SJCRH30 (cell line): ENCODE measurements at regions not wholly inside any gene's neighbourhood (a gene's known extent, or its start where the extent isn't known, plus 50 kb on each side); places are given as distances from the start of the nearest gene placed in this dataset.

ENCODE experiments used
- DNase-seq, 2 experiments: peaks; one replicate each; pipeline ENCODE4 v3.0.0-alpha.2; 2015 to 2020
- H3K27ac ChIP-seq: fragments of 250-450 bp; sonication (Bioruptor Pico); 2 replicates; pipeline ENCODE4 v1.5.1; 2020; ENCODE audit warnings: mild to moderate bottlenecking, moderate library complexity
- H3K27me3 ChIP-seq: fragments of 250-450 bp; sonication (Bioruptor Pico); 2 replicates; pipeline ENCODE4 v1.5.1; 2020; ENCODE audit warnings: mild to moderate bottlenecking, moderate library complexity
- H3K36me3 ChIP-seq: fragments of 250-450 bp; sonication (Bioruptor Pico); 2 replicates; pipeline ENCODE4 v1.5.1; 2020; ENCODE audit warnings: mild to moderate bottlenecking, moderate library complexity
- H3K4me1 ChIP-seq: fragments of 250-450 bp; sonication (Bioruptor Pico); 2 replicates; pipeline ENCODE4 v1.5.1; 2020; ENCODE audit warnings: mild to moderate bottlenecking, moderate library complexity
- H3K4me3 ChIP-seq: fragments of 250-450 bp; sonication (Bioruptor Pico); 2 replicates; pipeline ENCODE4 v1.5.1; 2020; ENCODE audit warnings: mild to moderate bottlenecking, moderate library complexity
- H3K9me3 ChIP-seq: fragments of 250-450 bp; sonication (Bioruptor Pico); replicated peaks from 2 replicates; pipeline ENCODE4 v1.5.1; 2020; ENCODE audit warnings: mild to moderate bottlenecking, moderate library complexity

DNA sequence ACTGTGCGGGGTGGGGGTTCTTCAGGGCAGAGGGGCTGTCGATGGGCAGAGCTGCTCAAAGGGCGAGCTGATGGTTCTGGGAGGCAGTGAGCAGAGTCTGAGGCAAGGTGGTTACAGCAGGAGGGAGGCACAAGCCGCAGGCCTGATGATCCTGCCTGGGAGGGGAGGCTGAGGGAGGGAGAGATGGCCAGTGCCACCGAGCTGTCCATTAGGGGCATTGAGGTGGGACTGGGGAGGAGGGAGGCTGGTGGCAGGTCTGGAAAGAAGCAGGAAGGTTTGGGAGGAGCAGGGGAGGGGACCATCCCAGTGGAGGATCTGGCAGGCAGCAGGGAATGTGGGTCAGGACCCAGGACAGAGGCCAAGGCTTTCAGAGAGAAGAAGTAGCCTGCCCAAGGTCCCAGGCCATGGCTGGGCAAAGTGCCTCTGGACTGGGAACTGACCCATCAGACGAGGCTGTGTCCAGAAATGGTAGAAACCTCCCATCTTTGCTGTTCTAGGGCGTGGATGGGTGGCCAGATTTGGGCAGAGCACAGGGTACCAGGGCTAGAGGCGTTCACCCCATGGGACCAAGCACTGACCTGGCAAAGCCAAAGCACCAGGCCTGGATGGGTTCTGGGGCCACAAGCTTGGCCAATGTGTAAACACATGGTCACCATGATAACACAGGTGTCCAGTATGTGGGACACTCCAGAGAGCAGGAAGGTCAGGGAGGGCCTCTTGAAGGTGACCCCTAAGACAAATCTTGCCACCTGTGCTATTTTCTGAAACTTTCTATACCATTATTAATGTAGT lies 55.5 kb downstream of the INHBB start:
- H3K9me3 ChIP-seq, result no peaks in the 10 kb centered on the region
- H3K36me3 ChIP-seq, result no peaks in the 10 kb centered on the region
- no peaks in the 10 kb centered on the region for H3K4me1 ChIP-seq
- no peak overlapping the region for H3K27ac ChIP-seq
- peaks cover 10% of the 10 kb centered on the region; the same call in 1 of the 2 replicates for H3K27me3 ChIP-seq
- H3K4me3 ChIP-seq, result no peak overlapping the region
- DNase-seq, result no peak

DNA sequence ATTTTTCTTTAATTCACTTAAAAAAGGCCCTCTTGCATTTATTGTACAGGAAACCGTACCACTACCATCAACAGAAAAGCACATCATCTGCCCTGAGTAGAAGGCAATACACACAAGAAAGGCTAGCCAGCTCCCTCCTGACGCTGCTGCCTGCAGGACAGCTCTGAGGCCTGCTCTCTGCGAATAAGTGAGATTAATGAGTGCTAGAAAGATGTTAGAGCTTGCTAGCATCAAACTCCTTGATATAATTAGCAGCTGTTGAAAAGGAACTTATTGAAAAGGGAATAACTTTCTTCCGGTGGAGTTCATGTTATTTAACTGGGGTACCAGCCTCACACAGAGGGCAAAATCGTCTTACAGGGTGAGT lies 56.1 kb downstream of the INHBB start:
- no peaks in the 10 kb centered on the region for H3K9me3 ChIP-seq
- no peak overlapping the region for H3K4me3 ChIP-seq
- peaks cover 5% of the 10 kb centered on the region; the same call in 1 of the 2 replicates for H3K27me3 ChIP-seq
- no peaks in the 10 kb centered on the region for H3K4me1 ChIP-seq
- no peak for DNase-seq
- H3K36me3 ChIP-seq, result no peaks in the 10 kb centered on the region
- H3K27ac ChIP-seq, result no peak overlapping the region

DNA sequence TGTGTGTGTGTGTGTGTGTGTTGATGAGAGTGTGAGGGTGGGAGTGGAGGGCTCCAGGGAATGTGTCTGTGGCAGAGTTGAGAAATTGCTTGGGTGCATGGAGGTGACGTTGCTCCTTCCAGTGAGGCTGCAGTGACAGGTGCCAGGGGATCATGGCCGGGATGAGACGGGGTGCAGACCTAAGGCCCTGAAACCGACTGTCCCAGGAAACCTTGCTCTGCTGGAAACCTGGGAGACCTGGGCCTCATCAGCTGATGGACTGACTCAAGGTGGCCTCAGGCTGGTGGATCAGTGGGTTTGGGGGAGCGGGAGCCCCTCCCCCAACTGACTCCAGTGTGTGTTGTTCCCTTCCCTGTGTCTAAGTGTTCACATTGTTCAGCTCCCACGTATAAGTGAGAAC lies 56.6 kb downstream of the INHBB start:
- Histone ChIP-seq H3K36me3 (no peaks in the 10 kb centered on the region), H3K27ac (no peak overlapping the region), H3K9me3 (no peaks in the 10 kb centered on the region), H3K27me3 (no peaks in the 10 kb centered on the region), H3K4me1 (no peaks in the 10 kb centered on the region), H3K4me3 (no peak overlapping the region)
- no peak for DNase-seq

DNA sequence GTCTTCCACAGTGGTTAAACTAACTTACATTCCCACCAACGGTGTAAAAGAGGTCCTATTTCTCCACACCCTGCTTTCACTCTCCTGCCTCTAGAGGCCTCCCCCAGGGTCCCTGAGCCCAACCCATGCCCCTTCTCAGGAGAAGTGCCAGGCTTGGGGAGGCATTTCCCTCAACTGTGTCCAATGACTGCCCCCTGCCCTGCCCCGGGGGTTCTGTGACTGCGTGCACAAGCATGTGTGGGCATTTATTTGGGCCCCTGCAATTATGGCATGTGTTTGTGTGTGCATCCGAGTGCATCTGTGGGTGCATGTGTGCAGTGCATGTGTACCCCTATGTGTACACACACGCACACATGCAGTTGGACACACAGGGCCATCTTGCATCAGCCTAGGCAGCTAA lies 57.3 kb downstream of the INHBB start:
- H3K4me1 ChIP-seq, result no peaks in the 10 kb centered on the region
- no peak overlapping the region for H3K27ac ChIP-seq
- H3K4me3 ChIP-seq, result no peak overlapping the region
- H3K27me3 ChIP-seq, result no peaks in the 10 kb centered on the region
- no peaks in the 10 kb centered on the region for H3K9me3 ChIP-seq
- no peak for DNase-seq
- H3K36me3 ChIP-seq, result no peaks in the 10 kb centered on the region

DNA sequence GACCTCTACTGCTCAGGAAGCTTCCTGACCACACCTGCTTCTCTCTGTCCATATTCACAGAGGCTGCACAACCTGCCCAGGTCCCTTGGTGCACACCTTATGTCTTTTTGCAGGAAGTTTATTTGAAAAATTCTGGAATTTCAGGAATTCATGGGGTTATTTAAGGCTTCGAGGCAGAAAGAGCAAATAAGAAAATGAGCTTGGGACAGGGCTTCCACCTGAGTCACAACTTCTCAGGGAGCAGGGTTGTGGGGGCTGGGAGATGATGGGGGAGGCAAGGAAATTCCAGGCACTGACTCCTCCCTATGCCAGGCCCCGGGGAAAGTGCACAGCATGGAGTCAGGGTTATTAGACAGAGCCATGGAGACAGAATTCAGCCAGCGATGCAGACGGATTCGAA lies 57.7 kb downstream of the INHBB start:
- Histone ChIP-seq H3K27ac (no peak overlapping the region), H3K4me1 (no peaks in the 10 kb centered on the region), H3K27me3 (no peaks in the 10 kb centered on the region), H3K36me3 (no peaks in the 10 kb centered on the region), H3K9me3 (no peaks in the 10 kb centered on the region), H3K4me3 (no peak overlapping the region)
- DNase-seq, result no peak

DNA sequence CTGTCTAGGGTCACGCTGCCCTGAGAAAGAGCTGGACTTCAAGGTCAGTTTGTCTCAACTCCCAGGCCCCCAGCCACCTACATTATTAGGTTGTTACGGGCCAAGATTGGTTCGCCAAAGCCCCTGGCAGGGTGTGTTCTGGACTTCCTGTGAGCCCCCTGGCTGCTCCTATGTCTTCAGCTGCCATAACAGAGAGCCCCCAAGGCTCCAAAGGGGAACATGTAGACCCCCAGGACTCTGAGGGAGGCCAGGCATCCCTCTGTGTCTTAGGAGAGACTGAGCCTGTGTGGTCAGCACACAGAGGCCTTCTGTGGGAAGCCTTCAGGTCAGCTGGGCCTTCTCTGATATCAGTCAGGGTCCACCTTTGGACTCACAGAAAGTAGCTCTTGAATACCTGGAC lies 58.3 kb downstream of the INHBB start:
- DNase-seq, result no peak
- Histone ChIP-seq H3K27ac (no peak overlapping the region), H3K4me1 (no peaks in the 10 kb centered on the region), H3K9me3 (no peaks in the 10 kb centered on the region), H3K4me3 (no peak overlapping the region), H3K36me3 (no peaks in the 10 kb centered on the region), H3K27me3 (no peaks in the 10 kb centered on the region)

DNA sequence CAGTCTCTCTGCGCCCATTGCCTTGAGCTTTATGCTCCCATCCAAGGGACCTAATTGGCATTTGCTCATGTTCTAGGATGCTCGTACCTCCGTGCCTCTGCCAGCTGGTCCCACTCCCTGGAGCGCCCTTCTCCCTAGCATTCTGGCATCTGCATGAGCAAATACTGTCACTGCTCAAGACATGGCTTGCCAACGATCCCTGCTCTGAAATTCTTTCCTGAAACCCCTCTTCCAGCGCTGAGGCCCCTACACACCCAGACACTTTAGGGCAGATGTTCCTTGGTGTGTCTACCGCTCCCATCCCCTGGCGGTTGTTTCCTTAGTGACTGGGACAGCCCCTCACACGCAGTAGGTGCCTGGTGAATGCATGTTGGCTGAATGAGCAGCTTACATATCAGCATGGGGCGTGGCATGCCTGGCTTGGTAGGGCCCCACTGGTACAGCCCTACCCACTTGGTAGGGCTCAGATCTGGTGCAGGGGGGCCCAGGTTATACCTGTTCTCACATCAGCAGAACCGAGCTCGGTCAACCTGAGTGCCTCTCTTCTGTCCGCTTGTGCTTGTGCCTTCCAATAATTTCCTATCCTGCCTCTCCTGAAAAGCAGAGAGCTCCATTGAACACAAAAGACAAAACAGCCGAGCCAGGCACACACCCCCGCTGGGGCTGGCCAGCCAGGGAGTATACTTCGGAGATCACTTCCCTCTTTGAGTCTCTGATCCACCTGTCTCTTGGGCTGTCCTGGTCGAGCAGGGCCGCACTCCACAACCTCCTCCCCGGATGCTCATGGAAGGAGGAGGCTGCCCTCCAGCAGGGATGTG lies 59.2 kb downstream of the INHBB start:
- H3K36me3 ChIP-seq, result no peaks in the 10 kb centered on the region
- DNase-seq, result no peak

DNA sequence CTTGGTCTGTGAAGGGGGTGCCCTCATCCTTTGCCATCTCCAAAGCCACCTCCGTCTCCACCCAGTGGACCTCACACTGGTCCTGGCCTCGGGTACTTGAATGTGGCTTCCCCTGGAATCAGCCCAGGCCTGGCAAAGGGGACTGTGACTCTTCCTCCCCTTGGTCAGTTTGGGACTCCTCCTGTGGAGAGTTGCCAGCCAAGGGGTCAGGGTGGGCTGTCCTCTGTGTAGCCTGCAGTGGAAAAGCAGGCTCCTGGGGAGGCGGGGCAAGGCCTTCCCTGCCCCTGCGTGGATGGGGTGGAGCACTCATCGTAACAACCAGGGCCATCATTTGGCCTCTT lies 59.8 kb downstream of the INHBB start:
- DNase-seq, result no peak
- no peaks in the 10 kb centered on the region for H3K9me3 ChIP-seq
- no peaks in the 10 kb centered on the region for H3K27me3 ChIP-seq
- H3K4me1 ChIP-seq, result no peaks in the 10 kb centered on the region
- H3K27ac ChIP-seq, result no peak overlapping the region
- H3K36me3 ChIP-seq, result no peaks in the 10 kb centered on the region
- H3K4me3 ChIP-seq, result no peak overlapping the region

More for the DNA sequence above, 59.2 kb downstream of the INHBB start:
- Histone ChIP-seq H3K9me3 (no peaks in the 10 kb centered on the region), H3K27me3 (no peaks in the 10 kb centered on the region), H3K27ac (no peak overlapping the region), H3K4me3 (no peak overlapping the region), H3K4me1 (no peaks in the 10 kb centered on the region)

DNA sequence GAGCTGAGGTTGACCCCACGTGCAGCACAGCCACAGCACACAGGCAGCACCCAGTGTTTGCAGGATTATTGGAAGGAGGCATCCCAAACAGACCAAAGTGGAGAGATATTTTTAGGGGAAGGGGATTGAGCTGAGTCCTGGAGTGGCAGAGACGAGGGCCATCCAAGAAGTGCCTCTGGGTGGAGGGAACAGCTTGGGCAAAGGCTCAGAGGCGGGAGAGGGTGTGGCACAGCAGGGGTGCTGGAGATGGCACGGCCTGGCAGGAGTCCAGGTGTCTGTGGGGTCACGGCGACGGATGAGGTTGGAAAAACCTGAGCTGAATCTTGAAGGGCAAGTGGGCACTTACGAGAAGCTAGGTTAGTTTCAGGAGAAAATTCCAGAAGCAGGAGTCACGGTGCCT lies 60.6 kb downstream of the INHBB start:
- Histone ChIP-seq H3K27ac (no peak overlapping the region), H3K4me1 (no peaks in the 10 kb centered on the region), H3K27me3 (no peaks in the 10 kb centered on the region), H3K9me3 (no peaks in the 10 kb centered on the region), H3K36me3 (no peaks in the 10 kb centered on the region), H3K4me3 (no peak overlapping the region)
- no peak for DNase-seq

DNA sequence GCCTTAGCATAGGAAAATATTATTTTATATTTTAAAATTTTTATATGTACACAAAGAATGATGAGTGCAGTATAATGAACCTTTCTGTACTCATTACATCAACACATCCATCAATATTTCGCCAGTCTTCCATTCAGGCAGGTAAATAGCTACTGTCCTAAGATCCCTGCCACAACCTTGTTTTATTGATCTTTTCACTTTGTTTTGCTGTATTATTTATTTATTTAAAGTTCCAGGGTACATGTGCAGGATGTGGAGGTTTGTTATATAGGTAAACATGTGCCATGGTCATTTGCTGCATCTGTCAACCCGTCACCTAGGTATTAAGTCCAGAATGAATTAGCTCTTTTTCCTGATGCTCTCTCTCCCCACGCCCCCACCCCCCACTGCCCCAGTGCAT lies 64.6 kb downstream of the INHBB start:
- DNase-seq, result no peak
- Histone ChIP-seq H3K9me3 (no peaks in the 10 kb centered on the region), H3K36me3 (no peaks in the 10 kb centered on the region), H3K4me3 (no peak overlapping the region), H3K27me3 (no peaks in the 10 kb centered on the region), H3K4me1 (no peaks in the 10 kb centered on the region), H3K27ac (no peak overlapping the region)

DNA sequence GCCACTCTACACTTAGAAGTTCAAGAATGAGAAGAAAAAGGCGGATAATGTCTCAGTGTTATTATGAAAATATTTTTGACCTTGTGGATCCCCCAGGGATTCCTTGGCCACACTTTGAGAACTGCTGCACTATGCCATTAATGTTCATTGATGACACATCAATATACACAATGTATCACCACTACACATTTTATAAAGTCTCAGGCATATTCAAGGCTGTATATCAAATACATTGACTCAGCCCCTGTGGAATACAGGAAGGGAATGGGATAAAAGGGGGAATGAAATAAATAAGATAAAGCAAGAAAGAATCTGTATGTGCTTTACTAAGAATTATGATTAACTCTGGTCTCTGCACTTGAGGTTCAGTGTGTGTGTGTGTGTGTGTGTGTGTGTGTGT lies 69.1 kb downstream of the INHBB start:
- H3K36me3 ChIP-seq, result no peaks in the 10 kb centered on the region
- no peak for DNase-seq

DNA sequence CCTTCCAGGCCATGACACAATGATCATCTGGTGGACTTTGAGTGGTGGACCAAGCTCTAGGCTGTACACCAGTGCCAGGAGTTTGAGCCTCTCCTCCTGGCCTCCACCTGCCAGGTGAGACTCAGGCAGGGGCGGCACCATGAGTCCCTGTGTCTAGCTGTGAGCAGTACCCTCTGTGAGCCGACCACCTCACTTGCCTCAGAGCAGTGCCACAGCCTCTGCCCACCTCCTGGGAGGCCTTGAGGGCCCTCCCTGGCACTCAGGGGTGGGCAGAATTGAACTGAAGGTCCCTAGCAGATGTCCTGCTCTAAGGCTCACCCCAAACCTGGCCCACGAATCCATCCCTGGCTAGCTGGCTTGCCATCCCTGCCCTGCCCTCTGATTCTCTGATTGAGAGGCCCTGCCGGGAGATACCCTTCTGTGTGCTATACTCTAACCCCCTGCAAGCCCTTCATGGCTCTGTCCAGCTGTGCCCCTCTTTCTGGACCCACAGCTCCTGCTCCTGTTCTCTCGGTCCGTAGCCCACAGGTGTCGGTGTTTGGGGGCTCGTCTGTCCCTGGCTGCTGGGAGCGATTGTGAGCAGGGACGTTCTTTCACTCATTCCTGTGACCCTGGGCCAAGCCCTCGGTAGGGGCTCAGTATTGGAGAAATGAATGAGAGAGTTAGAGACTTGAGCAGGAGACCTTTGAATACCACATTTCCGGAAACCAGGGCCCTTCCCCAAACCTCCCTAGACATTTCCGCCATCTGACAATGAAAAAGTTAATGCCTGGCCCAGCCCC lies 70.0 kb downstream of the INHBB start:
- no peaks in the 10 kb centered on the region for H3K9me3 ChIP-seq
- no peak for DNase-seq
- no peaks in the 10 kb centered on the region for H3K27me3 ChIP-seq
- no peak overlapping the region for H3K27ac ChIP-seq
- no peak overlapping the region for H3K4me3 ChIP-seq
- H3K4me1 ChIP-seq, result no peaks in the 10 kb centered on the region
- H3K36me3 ChIP-seq, result no peaks in the 10 kb centered on the region

More for the DNA sequence above, 69.1 kb downstream of the INHBB start:
- Histone ChIP-seq H3K27me3 (no peaks in the 10 kb centered on the region), H3K9me3 (no peaks in the 10 kb centered on the region), H3K27ac (no peak overlapping the region), H3K4me1 (no peaks in the 10 kb centered on the region), H3K4me3 (no peak overlapping the region)

DNA sequence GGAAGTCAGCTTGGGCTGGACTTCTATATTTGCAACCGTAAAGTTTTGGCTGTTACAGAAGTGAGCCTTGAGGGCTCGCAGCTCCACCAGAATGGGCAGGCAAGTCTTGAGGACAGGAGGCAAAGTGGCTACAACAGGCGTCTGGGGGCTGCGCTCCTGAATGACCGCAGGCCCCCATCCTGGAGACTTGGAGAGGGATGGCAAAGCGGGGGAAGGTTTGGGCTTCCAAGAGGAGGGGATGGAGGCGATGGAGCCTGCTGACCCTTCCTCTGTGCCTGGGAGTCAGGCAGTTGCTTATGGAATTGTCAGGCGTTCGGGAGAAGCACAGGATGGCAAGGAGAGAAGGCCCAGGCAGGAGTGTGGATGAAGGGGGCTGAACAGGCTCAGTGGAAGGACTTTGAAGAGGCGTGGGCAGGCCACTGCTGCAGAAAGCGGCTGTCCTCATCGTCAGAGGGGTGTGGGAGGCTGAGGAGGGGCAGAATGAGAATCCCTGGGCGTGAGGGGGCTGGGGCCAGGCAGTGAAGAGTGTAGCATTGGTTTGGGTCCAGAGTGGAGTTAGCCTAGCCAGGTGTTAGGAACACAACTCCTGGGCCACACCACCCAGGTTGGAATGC lies 72.3 kb downstream of the INHBB start:
- Histone ChIP-seq H3K27me3 (0 out of 2 replicates have a peak, but pooled peaks cover 3% of the 10 kb centered on the region), H3K9me3 (no peaks in the 10 kb centered on the region), H3K4me3 (no peak overlapping the region), H3K36me3 (no peaks in the 10 kb centered on the region), H3K4me1 (no peaks in the 10 kb centered on the region), H3K27ac (no peak overlapping the region)
- DNase-seq, result no peak

DNA sequence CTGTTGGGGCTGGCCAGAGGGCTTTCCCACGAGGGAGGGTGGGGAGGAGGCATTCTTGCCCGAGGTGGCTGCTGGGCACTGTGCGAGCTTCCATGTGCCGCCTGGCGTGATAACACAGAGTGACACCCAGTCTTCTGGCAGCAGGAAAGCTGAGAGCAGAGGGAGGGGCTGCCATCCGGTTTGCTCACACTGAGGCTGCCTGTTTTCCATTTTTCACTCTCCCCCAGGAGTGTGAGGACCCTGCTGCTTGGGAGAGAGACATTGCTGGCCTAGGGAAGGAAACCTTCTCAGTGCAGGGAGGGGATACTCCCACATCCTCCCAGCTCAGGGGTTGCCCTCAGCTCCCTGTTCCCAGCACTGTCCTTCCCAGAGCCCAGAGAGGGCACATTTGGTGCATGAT lies 73.1 kb downstream of the INHBB start:
- H3K36me3 ChIP-seq, result no peaks in the 10 kb centered on the region
- H3K4me3 ChIP-seq, result no peak overlapping the region
- no peaks in the 10 kb centered on the region for H3K4me1 ChIP-seq
- H3K9me3 ChIP-seq, result no peaks in the 10 kb centered on the region
- DNase-seq, result no peak
- no peak overlapping the region for H3K27ac ChIP-seq
- H3K27me3 ChIP-seq, result 0 out of 2 replicates have a peak, but pooled peaks cover 3% of the 10 kb centered on the region

DNA sequence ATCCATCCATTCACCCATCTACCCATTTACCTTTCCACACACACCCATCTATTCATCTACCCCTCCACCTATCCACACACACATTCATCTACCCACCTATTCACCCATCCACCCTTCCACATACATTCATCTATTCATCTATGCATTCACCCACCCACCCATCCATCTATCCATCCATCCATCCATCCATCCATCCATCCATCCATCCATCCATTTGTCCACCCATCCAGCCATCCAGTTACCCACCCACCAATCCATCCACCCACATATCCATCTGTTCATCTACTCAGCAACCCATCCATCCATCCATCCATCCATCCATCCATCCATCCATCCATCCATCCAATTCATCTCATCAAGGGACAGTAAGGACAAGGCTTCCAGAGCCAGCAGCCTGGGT lies 74.0 kb downstream of the INHBB start:
- Histone ChIP-seq H3K27ac (no peak overlapping the region), H3K4me3 (no peak overlapping the region), H3K9me3 (no peaks in the 10 kb centered on the region), H3K36me3 (no peaks in the 10 kb centered on the region), H3K4me1 (no peaks in the 10 kb centered on the region), H3K27me3 (0 out of 2 replicates have a peak, but pooled peaks cover 3% of the 10 kb centered on the region)
- no peak for DNase-seq
